GM19452 (cell line): ENCODE measurements at regions not wholly inside any gene's neighbourhood (a gene's known extent, or its start where the extent isn't known, plus 50 kb on each side); places are given as distances from the start of the nearest gene placed in this dataset.
"Not testable (repeated sequence)": the region's sequence is repeated elsewhere in the genome, so short reads cannot be mapped to it uniquely, and the experiment has no call there.

ENCODE experiments used
- ATAC-seq: cut with Tn5 transposase; IDR thresholded peaks from one replicate; pipeline ENCODE4 v1.9.1; 2021; ENCODE audit not compliant: unreplicated experiment

DNA sequence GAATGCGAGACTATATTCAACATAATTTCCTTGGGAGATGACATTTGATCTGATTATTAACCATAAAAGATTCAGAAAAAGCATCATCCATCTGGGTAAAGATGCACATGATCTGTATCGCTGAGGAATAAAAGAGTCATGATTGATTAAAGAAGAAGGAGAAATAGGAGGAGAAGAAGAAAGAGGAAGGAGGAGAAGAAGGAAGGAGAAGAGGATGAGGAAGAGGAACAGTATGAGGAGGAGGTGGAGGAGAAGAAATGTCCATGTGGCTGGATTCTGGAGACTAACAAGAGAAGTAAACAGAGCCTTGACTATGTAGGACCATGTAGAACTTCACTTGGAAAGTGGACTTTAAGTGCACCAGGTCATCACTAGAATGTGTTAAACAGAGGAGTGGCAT lies 947.4 kb downstream of the LRFN5 start:
- ATAC-seq: no peak

DNA sequence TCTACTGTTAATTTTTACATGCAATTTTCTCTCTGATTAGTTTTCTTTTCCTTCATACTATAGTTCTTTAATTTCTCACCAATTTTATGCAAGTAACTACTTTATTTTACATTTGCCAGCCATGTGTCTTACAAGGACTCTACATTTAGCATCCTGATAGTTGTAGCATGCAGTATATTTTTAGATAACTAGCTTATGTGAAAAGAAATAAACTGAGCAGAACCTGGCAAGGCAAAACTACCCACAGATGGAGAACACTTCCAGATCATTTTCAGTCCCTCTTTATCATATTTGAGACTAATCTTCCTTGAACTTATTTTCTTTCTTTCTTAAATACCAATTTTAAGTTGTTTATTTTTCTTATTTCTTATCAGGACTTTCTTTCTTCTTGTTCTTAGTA lies 943.6 kb downstream of the LRFN5 start:
- no peak for ATAC-seq

DNA sequence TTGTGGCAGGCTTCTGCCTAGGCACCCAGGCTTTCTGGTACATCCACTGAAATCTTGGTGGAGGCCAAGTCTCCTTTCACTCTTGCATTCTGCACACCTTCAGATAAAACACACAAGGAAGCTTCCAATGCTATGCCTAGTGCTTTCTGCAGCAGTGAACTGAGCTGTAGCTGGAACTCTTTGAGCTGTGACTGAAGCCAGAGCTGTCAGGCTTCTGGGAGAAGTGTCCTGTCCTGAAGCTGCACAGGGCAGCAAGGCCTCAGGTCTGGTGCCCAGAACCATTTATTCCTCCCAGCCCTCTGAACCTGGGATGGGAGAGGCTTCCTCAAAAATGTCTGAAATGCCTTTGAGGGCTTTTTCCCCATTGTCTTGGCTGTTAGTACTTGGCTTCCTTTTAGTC lies 941.7 kb downstream of the LRFN5 start:
- ATAC-seq: no peak

DNA sequence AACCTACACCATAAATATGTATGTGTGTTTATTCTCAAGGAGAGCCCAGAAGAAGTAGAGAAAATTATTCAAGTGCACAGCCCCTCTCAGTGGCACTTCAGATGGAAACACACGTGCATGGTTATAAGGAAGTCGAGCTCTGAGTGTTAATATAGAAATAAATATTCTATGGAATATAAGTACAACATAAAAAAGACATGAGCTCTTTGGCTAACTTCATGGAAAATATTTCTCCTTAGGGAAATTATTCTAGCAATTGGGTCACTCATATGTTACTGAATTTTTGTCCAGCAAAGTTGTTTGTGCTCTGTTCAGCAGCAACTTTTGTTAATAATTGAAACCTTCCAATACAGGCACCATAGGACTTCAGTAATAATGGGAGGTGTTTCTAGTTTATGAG lies 939.0 kb downstream of the LRFN5 start:
- ATAC-seq: no peak

DNA sequence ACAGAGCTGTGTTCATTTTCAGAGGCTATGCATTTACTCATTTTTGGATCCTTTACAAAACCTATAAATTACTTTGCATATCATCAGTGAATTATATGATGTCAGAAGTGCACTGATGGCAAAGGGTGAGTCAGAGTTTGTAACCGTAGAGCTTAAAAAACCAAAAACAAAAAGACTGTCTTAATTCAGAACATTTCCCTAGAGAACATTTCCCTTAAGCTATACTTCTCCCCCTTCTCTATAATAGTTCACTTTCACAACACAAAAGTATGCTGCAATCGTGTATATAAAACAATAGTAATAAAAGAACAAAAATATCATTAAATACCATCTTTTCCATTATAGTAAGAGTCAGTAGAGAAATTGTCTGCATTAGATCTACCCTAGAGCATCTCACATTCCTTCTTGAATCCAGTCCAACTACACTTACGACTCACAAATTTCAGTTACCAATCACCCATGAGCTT lies 934.9 kb downstream of the LRFN5 start:
- ATAC-seq: no peak

DNA sequence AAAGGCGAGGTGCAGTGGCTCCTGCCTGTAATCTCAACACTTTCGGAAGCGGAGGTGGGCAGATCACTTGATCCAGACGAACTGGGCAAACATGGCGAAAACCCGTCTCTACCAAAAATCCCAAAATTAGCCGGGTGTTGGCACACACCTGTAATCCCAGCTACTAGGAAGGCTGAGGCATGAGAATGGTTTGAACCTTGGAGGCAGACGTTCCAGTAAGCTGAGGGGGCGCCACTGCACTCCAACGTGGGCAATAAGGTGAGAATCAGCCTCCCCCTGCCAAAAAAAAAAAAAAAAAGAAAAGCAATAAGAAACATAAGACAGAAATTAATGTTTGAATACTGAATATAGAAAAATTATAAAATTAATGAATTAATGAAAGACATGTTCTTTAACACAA lies 928.7 kb downstream of the LRFN5 start:
- no peak for ATAC-seq

DNA sequence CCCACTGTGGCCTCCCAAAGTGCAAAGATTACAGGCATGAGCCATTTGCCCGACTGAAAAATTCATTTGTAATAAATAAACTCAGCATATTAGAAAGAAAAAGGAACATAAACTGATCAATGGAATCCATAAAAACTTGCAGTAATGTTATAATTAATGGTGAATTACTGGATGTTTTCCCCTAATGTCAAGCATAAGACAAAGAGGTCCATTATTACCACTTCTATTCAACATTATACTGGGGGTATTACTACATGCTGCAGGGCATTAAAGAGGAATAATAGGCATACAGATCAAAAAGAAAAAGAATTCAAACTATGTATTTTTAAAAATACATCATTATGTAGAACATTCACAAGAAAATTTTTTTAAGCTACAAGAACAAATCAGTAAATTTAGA lies 926.8 kb downstream of the LRFN5 start:
- no peak for ATAC-seq

DNA sequence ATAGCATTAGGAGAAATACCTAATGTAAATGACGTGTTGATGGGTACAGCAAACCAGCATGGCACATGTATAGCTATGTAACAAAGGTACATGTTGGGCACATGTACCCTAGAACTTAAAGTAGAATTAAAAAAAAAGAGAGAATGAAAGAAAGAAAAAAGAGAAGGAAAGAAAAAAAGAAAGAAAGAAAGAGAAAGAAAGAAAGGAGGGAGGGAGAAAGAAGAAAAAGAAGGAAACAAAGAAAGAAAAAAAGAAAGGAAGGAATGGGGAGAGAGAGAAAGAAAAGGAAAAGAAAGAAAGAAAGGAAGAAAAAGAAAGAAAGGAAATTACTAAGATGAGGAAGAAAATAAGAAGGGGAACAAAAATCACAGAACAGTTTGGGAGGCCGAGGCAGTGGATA lies 925.5 kb downstream of the LRFN5 start:
- no peak for ATAC-seq

DNA sequence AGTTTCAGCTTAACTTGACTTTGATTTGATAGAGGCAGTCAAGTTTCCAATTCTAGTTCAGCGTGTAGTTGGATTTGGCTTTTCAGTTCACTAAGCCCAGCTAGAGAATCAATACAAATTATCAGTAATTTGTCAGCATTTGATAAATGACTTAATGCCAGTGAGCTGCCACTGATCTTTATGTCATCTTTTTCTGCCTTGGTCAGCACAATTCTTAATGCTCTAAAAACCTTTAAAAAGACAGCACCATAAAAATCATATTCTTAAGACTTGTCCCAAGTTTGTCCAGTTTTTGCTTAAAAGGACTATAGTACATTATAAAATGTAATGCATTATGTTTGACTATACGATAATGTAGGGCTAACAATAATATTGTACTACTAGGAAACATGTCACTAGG lies 920.5 kb downstream of the LRFN5 start:
- no peak for ATAC-seq

DNA sequence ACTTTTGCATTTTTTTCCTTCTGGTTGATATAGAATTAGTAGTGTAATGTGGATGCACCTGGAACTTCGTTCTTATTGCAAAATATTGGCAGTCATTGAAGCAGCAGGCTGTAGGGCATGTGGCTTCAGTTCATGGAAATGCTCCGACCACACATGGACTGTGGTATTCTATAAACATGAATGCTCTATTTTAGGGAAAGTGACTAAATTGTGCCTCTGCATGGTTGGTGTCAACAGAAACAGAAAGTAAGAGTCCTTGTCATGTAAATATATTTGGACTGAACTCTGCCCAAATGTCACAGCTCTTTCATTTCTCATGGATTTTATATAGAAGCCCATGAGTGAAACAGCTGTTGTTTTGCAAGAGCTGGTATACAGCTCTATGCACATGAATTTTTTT lies 917.0 kb downstream of the LRFN5 start:
- ATAC-seq: peak; percentile 92

DNA sequence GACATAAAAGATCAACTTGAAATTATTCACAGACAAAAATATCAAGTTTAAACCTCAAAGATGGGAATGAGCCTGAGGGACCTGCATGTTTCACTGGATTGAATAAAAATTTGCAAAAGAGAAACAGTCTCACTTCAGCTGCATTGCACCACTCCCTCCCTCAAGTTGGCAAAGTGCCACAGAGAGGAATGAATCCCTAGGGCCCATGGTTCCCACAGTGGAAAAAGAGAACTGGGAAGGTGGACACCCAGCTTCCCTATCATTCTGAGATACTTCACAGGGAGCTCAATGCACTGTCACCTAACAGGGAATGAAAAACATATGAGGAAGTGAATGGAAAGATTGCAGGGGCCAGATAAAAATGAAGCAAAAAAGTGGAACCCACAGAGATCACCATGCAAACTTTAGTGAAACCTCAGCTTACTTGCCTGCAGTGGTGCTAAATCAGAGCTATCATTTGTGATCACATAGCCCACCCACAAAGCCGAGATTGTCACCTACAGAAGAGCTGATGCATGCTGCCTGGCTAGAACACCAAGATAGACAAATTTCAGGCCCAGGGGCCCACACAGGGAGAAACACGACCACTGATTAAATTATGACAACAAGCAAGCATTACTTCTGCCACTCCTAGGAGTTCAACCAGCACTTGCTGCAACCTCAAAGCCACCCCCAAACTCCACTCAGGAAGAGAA lies 911.3 kb downstream of the LRFN5 start:
- no peak for ATAC-seq

DNA sequence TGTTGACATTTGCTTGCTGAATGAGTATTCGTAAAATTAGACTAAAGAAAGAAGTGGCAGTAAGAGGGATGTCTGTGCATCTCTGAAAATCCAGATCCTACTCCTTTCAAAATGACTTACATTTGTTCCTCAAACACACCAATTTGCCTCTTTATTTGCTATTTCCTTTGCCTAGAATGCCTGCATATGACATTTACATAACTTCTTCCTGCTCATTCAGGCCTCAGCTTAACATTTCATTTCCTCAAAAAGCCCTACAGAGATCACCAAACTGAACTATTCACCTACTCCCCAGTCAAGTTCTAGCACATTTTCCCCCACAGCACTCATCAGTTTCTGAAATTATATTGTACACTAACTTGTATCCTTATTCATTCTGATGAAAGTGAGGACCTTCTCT lies 907.2 kb downstream of the LRFN5 start:
- ATAC-seq: no peak

DNA sequence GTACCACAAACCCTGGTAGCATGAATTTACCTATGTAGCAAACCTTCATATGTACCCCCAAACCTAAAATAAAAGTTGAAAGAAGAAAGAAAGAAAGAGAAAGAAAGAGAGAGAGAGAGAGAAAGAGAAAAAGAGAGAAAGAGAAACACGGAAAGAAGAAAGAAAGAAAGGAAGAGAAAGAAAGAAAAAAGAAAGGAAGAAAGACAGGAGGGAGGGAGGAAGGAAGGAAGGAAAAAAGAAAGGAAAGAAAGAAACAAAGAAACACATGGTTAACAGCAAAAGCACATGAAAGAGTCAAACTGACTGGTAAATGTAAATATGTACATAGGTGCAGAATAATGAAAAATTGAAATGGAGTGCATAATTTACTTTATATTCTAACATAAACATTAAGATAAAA lies 903.4 kb downstream of the LRFN5 start:
- ATAC-seq: no peak

DNA sequence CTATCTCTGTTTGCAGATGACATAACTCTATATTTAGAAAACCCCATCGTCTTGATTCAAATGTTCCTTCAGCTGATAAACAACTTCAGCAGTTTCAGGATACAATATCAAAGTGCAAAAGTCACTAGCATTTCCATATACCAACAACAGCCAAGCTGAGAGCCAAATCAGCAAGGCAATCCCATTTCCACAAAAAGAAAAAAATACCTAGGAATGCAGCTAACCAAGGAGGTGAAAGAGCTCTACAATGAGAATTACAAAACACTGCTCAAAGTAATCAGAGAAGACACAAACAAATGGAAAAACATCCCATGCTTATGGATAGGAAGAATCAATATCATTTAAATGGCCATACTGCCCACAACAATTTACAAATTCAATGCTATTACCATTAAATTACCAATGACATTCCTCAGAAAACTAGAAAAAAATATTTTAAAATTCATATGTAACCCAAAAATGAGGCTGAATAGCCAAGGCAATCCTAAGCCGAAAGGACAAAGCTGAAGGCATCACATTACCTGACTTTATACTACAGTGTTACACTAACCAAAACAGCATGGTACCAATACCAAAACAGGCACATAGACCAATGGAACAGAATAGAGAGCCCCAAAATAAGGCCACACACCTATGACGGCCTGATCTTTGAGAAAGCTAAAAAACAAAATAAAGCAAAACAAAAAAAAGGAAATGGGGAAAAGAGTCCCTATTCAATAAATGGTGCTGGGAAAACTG lies 901.7 kb downstream of the LRFN5 start:
- no peak for ATAC-seq

DNA sequence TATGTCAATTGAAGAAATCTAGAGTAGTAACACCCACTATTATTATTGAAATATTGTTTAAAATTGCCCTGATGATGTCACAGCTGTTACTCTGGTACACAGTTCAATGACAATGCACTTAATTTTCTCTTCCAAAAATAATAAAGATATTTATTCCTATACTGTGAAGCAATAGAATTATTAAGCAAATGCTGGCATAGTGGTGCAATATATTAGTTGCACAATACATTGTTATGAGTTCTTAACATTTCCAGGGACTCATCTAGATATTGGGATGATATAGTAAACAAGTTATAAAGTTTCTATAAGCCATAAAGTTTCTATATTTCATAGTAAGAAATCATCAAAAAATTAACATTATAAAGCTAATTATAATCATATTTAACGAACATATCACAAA lies 897.8 kb downstream of the LRFN5 start:
- no peak for ATAC-seq

DNA sequence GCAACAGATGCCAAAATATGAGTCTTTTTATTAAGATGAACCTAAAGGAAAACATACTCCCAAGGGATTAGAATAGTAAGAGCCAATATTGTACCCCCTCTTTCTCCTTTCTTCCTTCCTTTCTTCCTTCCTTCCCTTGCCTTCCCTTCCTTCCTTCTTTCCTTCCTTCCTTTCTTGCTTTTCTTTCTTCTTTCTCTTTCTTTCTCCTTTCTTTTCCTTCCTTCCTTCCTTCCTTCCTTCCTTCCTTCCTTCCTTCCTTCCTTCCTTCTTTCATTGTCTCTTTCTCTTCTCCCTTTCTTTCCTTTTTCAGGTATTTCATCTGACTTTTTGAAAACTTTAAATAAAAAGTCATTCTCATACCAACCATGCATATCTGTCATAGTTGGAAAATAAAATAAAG lies 892.5 kb downstream of the LRFN5 start:
- ATAC-seq: no peak

DNA sequence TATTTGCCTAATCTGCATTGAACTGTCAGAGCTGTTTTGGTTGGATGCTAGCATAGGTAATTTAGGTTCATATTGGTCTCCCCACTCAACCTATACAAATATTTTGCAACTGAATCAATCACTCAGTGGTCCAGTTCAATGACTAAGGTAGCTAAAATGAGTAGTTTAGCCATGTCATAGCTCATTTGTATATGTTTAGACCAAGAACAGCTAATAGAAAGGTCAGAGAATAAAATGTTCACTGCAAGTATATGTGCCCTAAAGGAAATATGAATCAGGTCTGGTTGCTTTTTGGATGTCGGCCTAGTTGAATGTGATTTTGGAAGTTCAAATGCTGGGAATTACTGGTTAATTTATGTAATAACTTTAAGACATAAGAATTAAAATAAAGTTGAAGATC lies 883.9 kb downstream of the LRFN5 start:
- ATAC-seq: no peak

DNA sequence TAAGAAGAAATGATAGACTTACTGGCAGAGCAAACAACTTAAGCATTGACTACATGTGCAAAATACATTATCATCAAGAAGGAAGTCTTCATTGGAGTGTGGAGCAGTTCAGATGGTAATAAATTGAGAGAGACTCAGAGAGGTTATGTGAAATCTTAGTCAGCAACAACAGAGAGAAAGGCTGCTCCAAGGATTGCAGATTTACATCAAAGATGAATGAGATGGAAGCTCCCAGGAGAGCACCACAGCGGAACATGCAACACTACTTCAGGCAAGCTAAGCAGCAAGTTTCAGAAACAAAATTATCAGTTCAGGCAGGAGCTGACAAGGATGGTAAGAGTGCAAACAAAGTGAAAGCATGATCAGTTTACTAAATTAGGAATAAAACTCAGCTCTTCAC lies 882.3 kb downstream of the LRFN5 start:
- ATAC-seq: no peak

DNA sequence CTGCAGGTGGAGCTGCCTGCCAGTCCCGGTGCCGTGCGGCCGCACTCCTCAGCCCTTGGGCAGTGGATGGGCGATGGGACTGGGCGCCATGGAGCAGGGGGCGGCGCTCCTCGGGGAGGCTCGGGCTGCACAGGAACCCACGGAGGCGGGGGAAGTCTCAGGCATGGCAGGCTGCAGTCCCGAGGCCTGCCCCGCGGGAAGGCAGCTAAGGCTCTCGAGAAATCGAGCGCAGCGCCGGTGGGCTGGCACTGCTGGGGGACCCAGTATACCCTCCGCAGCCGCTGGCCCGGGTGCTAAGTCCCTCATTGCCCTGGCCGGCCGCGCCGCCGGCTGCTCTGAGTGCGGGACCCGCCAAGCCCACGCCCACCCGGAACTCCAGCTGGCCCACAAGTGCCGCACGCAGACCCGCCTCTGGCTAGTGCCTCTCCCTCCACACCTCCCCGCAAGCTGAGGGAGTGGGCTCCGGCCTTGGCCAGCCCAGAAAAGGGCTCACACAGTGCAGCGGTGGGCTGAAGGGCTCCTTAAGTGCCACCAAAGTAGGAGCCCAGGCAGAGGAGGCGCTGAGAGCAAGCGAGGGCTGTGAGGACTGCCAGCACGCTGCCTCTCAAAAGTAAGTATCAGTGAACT lies 875.8 kb downstream of the LRFN5 start:
- not testable (repeated sequence) for ATAC-seq

DNA sequence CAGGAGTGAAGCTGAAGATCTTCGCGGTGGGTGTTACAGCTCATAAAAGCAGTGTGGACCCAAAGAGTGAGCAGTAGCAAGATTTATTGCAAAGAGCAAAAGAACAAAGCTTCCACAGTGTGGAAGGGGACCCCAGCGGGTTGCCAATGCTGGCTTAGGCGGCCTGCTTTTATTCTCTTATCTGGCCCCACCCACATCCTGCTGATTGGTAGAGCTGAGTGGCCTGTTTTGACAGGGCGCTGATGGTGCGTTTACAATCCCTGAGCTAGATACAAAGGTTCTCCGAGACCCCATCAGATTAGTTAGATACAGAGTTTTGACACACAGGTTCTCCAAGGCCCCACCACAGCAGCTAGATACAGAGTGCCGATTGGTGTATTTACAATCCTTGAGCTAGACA lies 875.0 kb downstream of the LRFN5 start:
- not testable (repeated sequence) for ATAC-seq

DNA sequence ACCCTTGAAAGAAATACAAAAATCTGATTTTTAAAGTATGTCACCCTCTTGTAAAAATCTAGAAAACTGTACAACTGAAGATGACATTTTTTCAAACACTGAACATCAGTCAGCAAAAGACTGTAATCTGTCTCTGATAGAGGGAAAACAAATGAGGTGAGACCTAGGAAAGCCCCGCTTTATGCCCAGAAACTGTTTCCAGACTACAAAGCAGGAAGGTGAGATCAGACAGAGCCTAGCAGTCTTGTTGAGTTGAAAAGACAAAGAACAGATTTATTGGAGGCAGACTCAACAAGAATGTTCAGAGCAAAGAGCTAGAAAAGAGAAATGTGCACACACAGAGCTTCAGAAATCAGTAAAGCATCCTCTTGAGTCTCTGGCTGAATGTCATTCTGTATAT lies 873.6 kb downstream of the LRFN5 start:
- no peak for ATAC-seq

DNA sequence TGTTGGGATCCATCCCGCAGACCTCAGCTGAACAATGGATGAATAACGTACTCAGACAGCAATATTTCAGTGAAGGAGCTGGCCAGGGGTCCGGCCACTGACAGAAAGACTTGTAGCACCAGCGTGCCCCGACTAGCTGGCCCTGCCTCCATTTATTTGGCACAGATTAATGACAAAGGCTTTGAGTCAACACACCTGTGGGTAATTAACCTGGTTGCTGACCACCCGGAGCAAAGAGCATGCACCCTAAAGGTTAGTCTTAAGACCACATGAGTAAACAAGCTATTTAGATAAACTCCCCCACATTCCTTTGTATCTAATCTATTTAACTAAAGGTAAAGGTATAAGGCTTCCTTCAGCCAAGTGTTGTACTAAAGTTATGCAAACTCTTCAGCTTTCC lies 868.6 kb downstream of the LRFN5 start:
- no peak for ATAC-seq

DNA sequence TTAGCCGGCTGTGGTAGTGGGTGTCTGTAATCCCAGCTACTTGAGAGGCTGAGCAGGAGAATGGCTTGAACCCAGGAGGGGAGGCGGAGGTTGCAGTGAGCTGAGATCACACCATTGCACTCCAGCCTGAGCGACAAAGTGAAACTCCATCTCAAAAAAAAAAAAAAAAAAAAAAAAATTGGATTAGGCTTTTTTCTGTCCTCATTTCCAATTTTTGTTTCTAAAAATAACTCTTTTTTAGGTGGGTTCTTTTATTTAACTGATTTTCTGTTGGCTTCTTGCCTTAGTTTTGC lies 863.7 kb downstream of the LRFN5 start:
- no peak for ATAC-seq
